ENCODE measurements at regions not wholly inside any gene's neighbourhood (a gene's known extent, or its start where the extent isn't known, plus 50 kb on each side); places are given as distances from the start of the nearest gene placed in this dataset.
"Not testable (repeated sequence)": the region's sequence is repeated elsewhere in the genome, so short reads cannot be mapped to it uniquely, and the experiment has no call there.

GRCh38 chr9:103304797-103305196, 309.7 kb downstream of the CYLC2 start:
- in situ Hi-C loops (cut with HindIII; ENCODE audit: low sequenced_read_pairs) = no loop called here
- DNase-seq (ENCODE audit: low read depth, low spot score) = no peak
- H3K4me3 ChIP-seq (ENCODE audit: low read depth, low read length) = no peak overlapping the region
- TF ChIP-seq CTCF (IDR thresholded peaks at IDR 0.05; ENCODE audit: low read depth, low read length) = no peak

- no peak for DNase-seq (ENCODE audit: low read depth, low spot score)
- TF ChIP-seq CTCF (IDR thresholded peaks at IDR 0.05; ENCODE audit: low read depth, low read length) = no peak
- in situ Hi-C loops (cut with HindIII; ENCODE audit: low sequenced_read_pairs) = no loop called here
- no peak overlapping the region for H3K4me3 ChIP-seq (ENCODE audit: low read depth, low read length)
Observed at GRCh38 chr9:103319979-103320378, 324.8 kb downstream of the CYLC2 start.

GRCh38 chr9:103323699-103324098, 328.6 kb downstream of the CYLC2 start:
- no peak overlapping the region for H3K4me3 ChIP-seq (ENCODE audit: low read depth, low read length)
- in situ Hi-C loops (cut with HindIII; ENCODE audit: low sequenced_read_pairs) = no loop called here
- DNase-seq (ENCODE audit: low read depth, low spot score) = no peak
- no peak for TF ChIP-seq CTCF (IDR thresholded peaks at IDR 0.05; ENCODE audit: low read depth, low read length)

- no peak for TF ChIP-seq CTCF (IDR thresholded peaks at IDR 0.05; ENCODE audit: low read depth, low read length)
- in situ Hi-C loops (cut with HindIII; ENCODE audit: low sequenced_read_pairs) = no loop called here
- no peak overlapping the region for H3K4me3 ChIP-seq (ENCODE audit: low read depth, low read length)
- no peak for DNase-seq (ENCODE audit: low read depth, low spot score)
Observed at GRCh38 chr9:103335461-103335860, 340.3 kb downstream of the CYLC2 start.

GRCh38 chr9:103355000-103355399, 359.9 kb downstream of the CYLC2 start:
- DNase-seq (ENCODE audit: low read depth, low spot score) = no peak
- no peak overlapping the region for H3K4me3 ChIP-seq (ENCODE audit: low read depth, low read length)

GRCh38 chr9:103357980-103358379, 362.8 kb downstream of the CYLC2 start:
- H3K4me3 ChIP-seq (ENCODE audit: low read depth, low read length); DNase-seq (ENCODE audit: low read depth, low spot score); in situ Hi-C loops (cut with HindIII; ENCODE audit: low sequenced_read_pairs): not testable (repeated sequence)

More at GRCh38 chr9:103355000-103355399, 359.9 kb downstream of the CYLC2 start:
- no peak for TF ChIP-seq CTCF (IDR thresholded peaks at IDR 0.05; ENCODE audit: low read depth, low read length)
- in situ Hi-C loops (cut with HindIII; ENCODE audit: low sequenced_read_pairs) = no loop called here

- no peak overlapping the region for H3K4me3 ChIP-seq (ENCODE audit: low read depth, low read length)
- in situ Hi-C loops (cut with HindIII; ENCODE audit: low sequenced_read_pairs) = no loop called here
- no peak for DNase-seq (ENCODE audit: low read depth, low spot score)
- TF ChIP-seq CTCF (IDR thresholded peaks at IDR 0.05; ENCODE audit: low read depth, low read length) = no peak
Observed at GRCh38 chr9:103361906-103362305, 366.8 kb downstream of the CYLC2 start.

All from astrocyte of the spinal cord (primary cell).